ENCODE measurements at regions not wholly inside any gene's neighbourhood (a gene's known extent, or its start where the extent isn't known, plus 50 kb on each side); places are given as distances from the start of the nearest gene placed in this dataset.

- no peak for DNase-seq
Observed at GRCh38 chr18:7492385-7492784, 74.7 kb upstream of the PTPRM start.

- DNase-seq = no peak
Observed at GRCh38 chr18:7497081-7497480, 70.0 kb upstream of the PTPRM start.

- no peak for DNase-seq
Observed at GRCh38 chr18:7511106-7511505, 56.0 kb upstream of the PTPRM start.

- DNase-seq = no peak
Observed at GRCh38 chr18:7512348-7512747, 54.8 kb upstream of the PTPRM start.

GRCh38 chr18:7512990-7513389 is 54.1 kb upstream of the PTPRM start:
- DNase-seq = no peak

GRCh38 chr18:7514796-7515440 is 52.2 kb upstream of the PTPRM start:
- no peak for DNase-seq

- DNase-seq = no peak
Observed at GRCh38 chr18:7516266-7517117, 50.6 kb upstream of the PTPRM start.

Data from GF-D8 (cell line).